ENCODE measurements at regions not wholly inside any gene's neighbourhood (a gene's known extent, or its start where the extent isn't known, plus 50 kb on each side); places are given as distances from the start of the nearest gene placed in this dataset.

- Histone ChIP-seq H3K27ac (ENCODE audit: insufficient read length, low read depth, low read length) (no peak overlapping the region), H4K91ac (ENCODE audit: insufficient read length, low read depth, low read length) (no peak overlapping the region), H3T11ph (ENCODE audit: low read length) (no peak overlapping the region), H4K20me1 (ENCODE audit: control insufficient read depth, insufficient read depth, insufficient read length) (no peaks in the 10 kb centered on the region), H3K4me1 (ENCODE audit: insufficient read depth, low read length) (peaks cover 5% of the 10 kb centered on the region; the same call in 1 of the 2 replicates), H2BK15ac (ENCODE audit: low read depth, low read length) (no peak overlapping the region), H3K79me2 (ENCODE audit: insufficient read depth, low read length) (no peaks in the 10 kb centered on the region), H3K79me1 (ENCODE audit: insufficient read depth, low read depth, low read length, poor library complexity, severe bottlenecking) (no peaks in the 10 kb centered on the region), H4K8ac (replicated peaks; ENCODE audit: insufficient read length, low read depth, low read length) (no peak overlapping the region), H3K9me3 (ENCODE audit: control insufficient read depth, low read depth, low read length) (no peaks in the 10 kb centered on the region), H3K27me3 (ENCODE audit: insufficient read depth, low read length) (no peaks in the 10 kb centered on the region), H3K4me2 (ENCODE audit: insufficient read depth, insufficient read length, low read length) (no peak overlapping the region), H2BK5ac (ENCODE audit: insufficient read length, low read length) (no peak overlapping the region), H3K14ac (ENCODE audit: insufficient read depth, low read length) (no peak overlapping the region), H2BK12ac (ENCODE audit: insufficient read length, low read depth, low read length) (no peak overlapping the region), H3K23ac (ENCODE audit: insufficient read length, low read depth, low read length) (no peak overlapping the region), H3K4ac (ENCODE audit: low read depth, low read length) (no peak overlapping the region), H3K23me2 (ENCODE audit: insufficient read length, low read depth, low read length, poor library complexity, severe bottlenecking) (no peaks in the 10 kb centered on the region), H2BK20ac (ENCODE audit: low read depth, low read length, poor library complexity, severe bottlenecking) (no peak overlapping the region), H4K5ac (ENCODE audit: insufficient read length, low read depth, low read length) (no peak overlapping the region), H2BK120ac (ENCODE audit: low read depth, low read length, poor library complexity, severe bottlenecking) (no peak overlapping the region), H3K9ac (ENCODE audit: extremely low read depth, insufficient read length, low read length) (no peak overlapping the region), H2AFZ (ENCODE audit: low read length) (no peak overlapping the region), H2AK5ac (ENCODE audit: insufficient read length, low read length) (no peak overlapping the region), H3K56ac (ENCODE audit: insufficient read length, low read depth, low read length) (no peak overlapping the region), H3K18ac (ENCODE audit: insufficient read length, low read depth, low read length) (no peak overlapping the region)
- peaks cover 28% of the 10 kb centered on the region for H3K27me3 Mint-ChIP-seq (ENCODE audit: low read depth)
- no peaks in the 10 kb centered on the region for H3K9me3 Mint-ChIP-seq
- no peaks in the 10 kb centered on the region; a peak in 2 of 7 replicates for H3K36me3 Mint-ChIP-seq (ENCODE audit: insufficient read depth in 1 of 3, low read depth in 3 of 3)
- no CpG with 5 or more reads among the region's 16 CpGs for WGBS (ENCODE audit: extremely low coverage, insufficient read length, low lambda C conversion rate)
- H3K27ac Mint-ChIP-seq, result no peak overlapping the region; a peak in 1 of 7 replicates
- TF ChIP-seq, protein P1, sequence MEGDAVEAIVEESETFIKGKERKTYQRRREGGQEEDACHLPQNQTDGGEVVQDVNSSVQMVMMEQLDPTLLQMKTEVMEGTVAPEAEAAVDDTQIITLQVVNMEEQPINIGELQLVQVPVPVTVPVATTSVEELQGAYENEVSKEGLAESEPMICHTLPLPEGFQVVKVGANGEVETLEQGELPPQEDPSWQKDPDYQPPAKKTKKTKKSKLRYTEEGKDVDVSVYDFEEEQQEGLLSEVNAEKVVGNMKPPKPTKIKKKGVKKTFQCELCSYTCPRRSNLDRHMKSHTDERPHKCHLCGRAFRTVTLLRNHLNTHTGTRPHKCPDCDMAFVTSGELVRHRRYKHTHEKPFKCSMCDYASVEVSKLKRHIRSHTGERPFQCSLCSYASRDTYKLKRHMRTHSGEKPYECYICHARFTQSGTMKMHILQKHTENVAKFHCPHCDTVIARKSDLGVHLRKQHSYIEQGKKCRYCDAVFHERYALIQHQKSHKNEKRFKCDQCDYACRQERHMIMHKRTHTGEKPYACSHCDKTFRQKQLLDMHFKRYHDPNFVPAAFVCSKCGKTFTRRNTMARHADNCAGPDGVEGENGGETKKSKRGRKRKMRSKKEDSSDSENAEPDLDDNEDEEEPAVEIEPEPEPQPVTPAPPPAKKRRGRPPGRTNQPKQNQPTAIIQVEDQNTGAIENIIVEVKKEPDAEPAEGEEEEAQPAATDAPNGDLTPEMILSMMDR (conservative IDR thresholded peaks at IDR 0.05), result no peak
- no peak overlapping the region for H3K4me3 Mint-ChIP-seq
- H3K4me1 Mint-ChIP-seq, result peaks cover 14 to 18% of the 10 kb centered on the region in 2 experiments
- DNase-seq, result no peak
These were observed 281.0 kb downstream of the TFAP2C start for GRCh38 chr20:56909918-56910714.
